Tibial nerve (tissue), 4 donors: ENCODE measurements at regions not wholly inside any gene's neighbourhood (a gene's known extent, or its start where the extent isn't known, plus 50 kb on each side); places are given as distances from the start of the nearest gene placed in this dataset.

Experiments
- EP300 ChIP-seq, 2 donors: sonication (generic); formaldehyde crosslinking; IDR thresholded peaks; one replicate each; pipeline ENCODE4 v1.6.1; 2017; ENCODE audit warnings: antibody characterized with exemption in 2 of 2, mild to moderate bottlenecking in 1 of 2
- POLR2A ChIP-seq, 2 donors: fragments of 450-650 bp; IDR thresholded peaks; one replicate each; pipeline ENCODE4 v1.6.1; 2017; ENCODE audit warnings: antibody characterized with exemption in 2 of 2, mild to moderate bottlenecking in 2 of 2, moderate library complexity in 2 of 2
- TF ChIP-seq, protein P1 (sequence below), 5 experiments: fragments of 200-600 bp in 3 of 5; fragments of 450-650 bp in 2 of 5; sonication (generic) in 3 of 5; IDR thresholded peaks; one replicate each; pipeline ENCODE4 v1.5.1; 2016 to 2019; ENCODE audit warnings: antibody characterized with exemption in 5 of 5, mild to moderate bottlenecking in 3 of 5, moderate library complexity in 2 of 5

DNA sequence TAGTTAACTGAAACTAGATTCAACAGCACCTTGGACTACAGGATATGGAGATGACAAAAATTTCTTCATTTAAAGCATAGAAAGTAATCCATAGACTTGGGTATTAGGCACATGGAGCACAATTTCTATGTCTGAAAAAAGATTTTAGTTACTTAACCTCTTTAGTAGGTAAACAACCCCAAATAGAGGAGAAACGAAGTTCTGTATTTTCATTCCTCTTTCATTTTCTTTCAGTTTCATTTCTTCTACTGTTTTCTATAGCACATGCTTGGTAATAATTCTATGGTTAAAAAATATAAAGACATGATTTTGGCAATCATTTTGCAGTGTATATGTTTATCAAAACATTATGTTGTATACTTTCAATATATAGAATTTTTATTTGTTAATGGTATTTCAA, 99.5 kb downstream of the CASP12 start:
- TF ChIP-seq, protein P1, sequence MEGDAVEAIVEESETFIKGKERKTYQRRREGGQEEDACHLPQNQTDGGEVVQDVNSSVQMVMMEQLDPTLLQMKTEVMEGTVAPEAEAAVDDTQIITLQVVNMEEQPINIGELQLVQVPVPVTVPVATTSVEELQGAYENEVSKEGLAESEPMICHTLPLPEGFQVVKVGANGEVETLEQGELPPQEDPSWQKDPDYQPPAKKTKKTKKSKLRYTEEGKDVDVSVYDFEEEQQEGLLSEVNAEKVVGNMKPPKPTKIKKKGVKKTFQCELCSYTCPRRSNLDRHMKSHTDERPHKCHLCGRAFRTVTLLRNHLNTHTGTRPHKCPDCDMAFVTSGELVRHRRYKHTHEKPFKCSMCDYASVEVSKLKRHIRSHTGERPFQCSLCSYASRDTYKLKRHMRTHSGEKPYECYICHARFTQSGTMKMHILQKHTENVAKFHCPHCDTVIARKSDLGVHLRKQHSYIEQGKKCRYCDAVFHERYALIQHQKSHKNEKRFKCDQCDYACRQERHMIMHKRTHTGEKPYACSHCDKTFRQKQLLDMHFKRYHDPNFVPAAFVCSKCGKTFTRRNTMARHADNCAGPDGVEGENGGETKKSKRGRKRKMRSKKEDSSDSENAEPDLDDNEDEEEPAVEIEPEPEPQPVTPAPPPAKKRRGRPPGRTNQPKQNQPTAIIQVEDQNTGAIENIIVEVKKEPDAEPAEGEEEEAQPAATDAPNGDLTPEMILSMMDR (IDR thresholded peaks at IDR 0.05): no peak
- TF ChIP-seq EP300 (IDR thresholded peaks at IDR 0.05) (no peak), POLR2A (IDR thresholded peaks at IDR 0.05) (no peak)
